HCT116 (cell line): ENCODE measurements at regions not wholly inside any gene's neighbourhood (a gene's known extent, or its start where the extent isn't known, plus 50 kb on each side); places are given as distances from the start of the nearest gene placed in this dataset.

Experiments used
- ATAC-seq: fragments of 200-7000 bp; cut with Tn5 transposase; 2 replicates; pipeline ENCODE4 v1.9.1; 2020; ENCODE audit warnings: mild to moderate bottlenecking, moderate library complexity
- BruUV-seq: library from RNA; stranded (reverse); fragments of 400-500 nt; replicated peaks from 2 replicates; lab custom pipeline; 2021; lab: Mats Ljungman, UMichigan
- CTCF ChIA-PET: fragments of 300-600 bp; sonication (Branson Sonifier 250); formaldehyde crosslinking; loops from one replicate; lab custom pipeline; 2021; ENCODE audit warnings: antibody characterized with exemption; lab: Charles Lee
- POLR2A ChIA-PET: fragments of 300-600, 350-600 bp; sonication (Branson Sonifier 250); formaldehyde crosslinking; loops from one replicate; lab custom pipeline; 2021; ENCODE audit warnings: antibody characterized with exemption; lab: Charles Lee
- RAD21 ChIA-PET, 2 experiments: fragments of 300-600 bp; sonication (Branson Sonifier 250); formaldehyde crosslinking; loops; one replicate each; lab custom pipeline; 2023; ENCODE audit warnings: low total read pairs in 2 of 2; ENCODE audit not compliant: uncharacterized antibody in 2 of 2, unreplicated experiment in 2 of 2, low non-redundant PET in 1 of 2; lab: Charles Lee
- DNase-seq: peaks from one replicate; pipeline ENCODE4 v3.0.0-alpha.2; 2010; ENCODE audit warnings: low read depth, low spot score
- H2AFZ ChIP-seq: fragments of 200-600 bp; shearing (Covaris generic), sonication (generic); 2 replicates; pipeline ENCODE4 v1.6.1; 2017; ENCODE audit warnings: low read depth, mixed run types, mixed read lengths, antibody characterized with exemption, low read length; ENCODE audit not compliant: poor library complexity, severe bottlenecking
- H3K27ac ChIP-seq: 2 replicates; pipeline ENCODE4 v1.5.1; 2012; ENCODE audit warnings: low read depth, low read length
- H3K27me3 ChIP-seq: fragments of 200-600 bp; sonication (generic); 2 replicates; pipeline ENCODE4 v1.6.1; 2016; ENCODE audit warnings: mixed run types, low read length, mixed read lengths; ENCODE audit not compliant: insufficient read depth
- H3K36me3 ChIP-seq, 2 experiments: fragments of 200-500 bp in 1 of 2; fragments of 200-600 bp in 1 of 2; sonication (Bioruptor generic) in 1 of 2; sonication (generic) in 1 of 2; 2 replicates each; pipeline versions ENCODE4 v1.5.1 to v1.6.1; 2014 to 2016; ENCODE audit warnings: low read length in 2 of 2, inconsistent platforms in 1 of 2, mixed read lengths in 1 of 2, mixed run types in 1 of 2; ENCODE audit not compliant: insufficient read depth in 2 of 2, control insufficient read depth in 1 of 2
- H3K4me1 ChIP-seq, 2 experiments: fragments of 200-600 bp in 1 of 2; sonication (generic) in 1 of 2; 2 replicates each; pipeline versions ENCODE4 v1.5.1 to v1.6.1; 2012 to 2017; ENCODE audit warnings: low read length in 2 of 2, inconsistent platforms in 1 of 2, mild to moderate bottlenecking in 1 of 2, mixed read lengths in 1 of 2, mixed run types in 1 of 2, moderate library complexity in 1 of 2; ENCODE audit not compliant: insufficient read depth in 2 of 2, control insufficient read depth in 1 of 2
- H3K4me2 ChIP-seq: fragments of 200-600 bp; sonication (generic); 2 replicates; pipeline ENCODE4 v1.6.1; 2017; ENCODE audit warnings: mixed run types, low read length, mixed read lengths
- H3K4me3 ChIP-seq, 2 experiments: fragments of 200-600 bp in 1 of 2; sonication (generic) in 1 of 2; replicated peaks in 1 of 2; 2 replicates each; pipeline ENCODE4 v1.5.1; 2011 to 2016; ENCODE audit warnings: low read length in 2 of 2, control low read depth in 1 of 2, low read depth in 1 of 2, mild to moderate bottlenecking in 1 of 2, mixed read lengths in 1 of 2, mixed run types in 1 of 2
- H3K79me2 ChIP-seq: fragments of 200-600 bp; sonication (generic); 2 replicates; pipeline ENCODE4 v1.6.1; 2017; ENCODE audit warnings: mild to moderate bottlenecking, mixed run types, low read length, moderate library complexity, mixed read lengths; ENCODE audit not compliant: insufficient read depth
- H3K9ac ChIP-seq: fragments of 200-600 bp; sonication (generic); 2 replicates; pipeline ENCODE4 v1.6.1; 2016; ENCODE audit warnings: low read length, mixed read lengths
- H3K9me2 ChIP-seq: fragments of 200-600 bp; sonication (generic), shearing (Covaris generic); 2 replicates; pipeline ENCODE4 v1.6.1; 2017; ENCODE audit warnings: mixed run types, mild to moderate bottlenecking, moderate library complexity; ENCODE audit not compliant: insufficient read depth
- H3K9me3 ChIP-seq, 2 experiments: fragments of 200-500 bp in 1 of 2; fragments of 200-600 bp in 1 of 2; sonication (Bioruptor generic) in 1 of 2; sonication (generic) in 1 of 2; 2 replicates each; pipeline ENCODE4 v1.6.1; 2014 to 2017; ENCODE audit warnings: low read length in 2 of 2, mixed read lengths in 2 of 2, inconsistent platforms in 1 of 2, low read depth in 1 of 2, mild to moderate bottlenecking in 1 of 2, mixed run types in 1 of 2, moderate library complexity in 1 of 2; ENCODE audit not compliant: control insufficient read depth in 1 of 2, insufficient read depth in 1 of 2
- H4K20me1 ChIP-seq: fragments of 200-600 bp; sonication (generic), shearing (Covaris generic); 2 replicates; pipeline ENCODE4 v1.6.1; 2017; ENCODE audit warnings: mixed run types, mild to moderate bottlenecking, moderate library complexity; ENCODE audit not compliant: insufficient read depth
- CBX3 ChIP-seq: IDR thresholded peaks from 2 replicates; pipeline ENCODE4 v1.6.1; 2012; ENCODE audit warnings: low read depth
- EGR1 ChIP-seq: IDR thresholded peaks from 2 replicates; pipeline ENCODE4 v1.6.1; 2012; ENCODE audit warnings: low read depth
- EZH2phosphoT487 ChIP-seq: fragments of 200-600 bp; IDR thresholded peaks from 2 replicates; pipeline ENCODE4 v1.6.1; 2018; ENCODE audit warnings: antibody characterized with exemption, borderline replicate concordance
- FOSL1 ChIP-seq: IDR thresholded peaks from 2 replicates; pipeline ENCODE4 v1.6.1; 2012; ENCODE audit warnings: low read depth
- JUND ChIP-seq: IDR thresholded peaks from 2 replicates; pipeline ENCODE4 v1.6.1; 2012
- POLR2A ChIP-seq: IDR thresholded peaks from 2 replicates; pipeline ENCODE4 v1.7.0; 2011; ENCODE audit warnings: borderline replicate concordance; ENCODE audit not compliant: insufficient read depth, insufficient read length; ENCODE audit errors: extremely low read depth
- POLR2AphosphoS5 ChIP-seq: IDR thresholded peaks from 2 replicates; pipeline ENCODE4 v1.6.1; 2011; ENCODE audit warnings: mild to moderate bottlenecking, low read depth, low read length, moderate library complexity
- RAD21 ChIP-seq: IDR thresholded peaks from 2 replicates; pipeline ENCODE4 v1.6.1; 2012; ENCODE audit warnings: low read depth, mild to moderate bottlenecking
- REST ChIP-seq: IDR thresholded peaks from 2 replicates; pipeline ENCODE4 v1.6.1; 2012; ENCODE audit warnings: low read depth
- SIN3A ChIP-seq: IDR thresholded peaks from 2 replicates; pipeline ENCODE4 v1.6.1; 2012; ENCODE audit warnings: low read depth
- SP1 ChIP-seq: IDR thresholded peaks from 2 replicates; pipeline ENCODE4 v1.6.1; 2012; ENCODE audit warnings: low read depth
- SRF ChIP-seq: IDR thresholded peaks from 2 replicates; pipeline ENCODE4 v1.6.1; 2012; ENCODE audit warnings: low read depth
- TCF7L2 ChIP-seq: IDR thresholded peaks from 2 replicates; pipeline ENCODE4 v1.7.0; 2011; ENCODE audit warnings: borderline replicate concordance, inconsistent platforms; ENCODE audit not compliant: insufficient read depth, insufficient read length; ENCODE audit errors: extremely low read depth
- YY1 ChIP-seq: IDR thresholded peaks from 2 replicates; pipeline ENCODE4 v1.6.1; 2011; ENCODE audit warnings: low read length, low read depth, moderate library complexity, mild to moderate bottlenecking; ENCODE audit not compliant: insufficient replicate concordance; ENCODE audit errors: extremely low read depth
- ZFX ChIP-seq: fragments of 450-650 bp; IDR thresholded peaks from 2 replicates; pipeline ENCODE4 v1.6.1; 2017
- ZNF274 ChIP-seq: fragments of 200-500 bp; sonication (Bioruptor generic); IDR thresholded peaks from 2 replicates; pipeline ENCODE4 v1.6.1; 2014; ENCODE audit warnings: mild to moderate bottlenecking, low read depth, low read length, inconsistent platforms
- intact Hi-C: fragments of 100-400 bp; cut with micrococcal nuclease; formaldehyde crosslinking; loops from 2 replicates; pipeline ENCODE4 v1.10.0; 2022
- TF ChIP-seq, protein P1 (sequence below): IDR thresholded peaks from 2 replicates; pipeline ENCODE4 v1.6.1; 2012
- TF ChIP-seq, protein P2 (sequence below): IDR thresholded peaks from 2 replicates; pipeline ENCODE4 v1.6.1; 2012
- TF ChIP-seq, protein P3 (sequence below): IDR thresholded peaks from 2 replicates; pipeline ENCODE4 v1.6.1; 2011; ENCODE audit warnings: mild to moderate bottlenecking, low read length, moderate library complexity; ENCODE audit not compliant: insufficient replicate concordance; ENCODE audit errors: extremely low read depth

GRCh38 chr13:81041761-81042160 is 700.8 kb upstream of the SPRY2 start:
- Histone ChIP-seq H3K27ac (no peak overlapping the region), H3K9ac (no peak overlapping the region), H3K4me1 (no peaks in the 10 kb centered on the region), H3K4me3 (no peak overlapping the region), H2AFZ (no peak overlapping the region), H3K27me3 (no peaks in the 10 kb centered on the region), H4K20me1 (no peaks in the 10 kb centered on the region), H3K79me2 (no peaks in the 10 kb centered on the region), H3K9me3 (no peaks in the 10 kb centered on the region; a peak in 2 of 4 replicates), H3K36me3 (no peaks in the 10 kb centered on the region), H3K9me2 (no peaks in the 10 kb centered on the region), H3K4me2 (no peak overlapping the region)
- intact Hi-C loops: no loop called here
- no peak for ATAC-seq
- RAD21 ChIA-PET: no interaction called here
- no peak for DNase-seq
- TF ChIP-seq SP1 (no peak), FOSL1 (no peak), ZFX (no peak), POLR2AphosphoS5 (no peak), JUND (no peak), SIN3A (no peak), CBX3 (no peak), RAD21 (no peak), SRF (no peak), EZH2phosphoT487 (no peak), REST (no peak), EGR1 (no peak), YY1 (no peak), ZNF274 (no peak), TCF7L2 (no peak), POLR2A (no peak)
- TF ChIP-seq, protein P1, sequence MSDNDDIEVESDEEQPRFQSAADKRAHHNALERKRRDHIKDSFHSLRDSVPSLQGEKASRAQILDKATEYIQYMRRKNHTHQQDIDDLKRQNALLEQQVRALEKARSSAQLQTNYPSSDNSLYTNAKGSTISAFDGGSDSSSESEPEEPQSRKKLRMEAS: no peak
- TF ChIP-seq, protein P2, sequence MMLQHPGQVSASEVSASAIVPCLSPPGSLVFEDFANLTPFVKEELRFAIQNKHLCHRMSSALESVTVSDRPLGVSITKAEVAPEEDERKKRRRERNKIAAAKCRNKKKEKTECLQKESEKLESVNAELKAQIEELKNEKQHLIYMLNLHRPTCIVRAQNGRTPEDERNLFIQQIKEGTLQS: no peak
- TF ChIP-seq, protein P3, sequence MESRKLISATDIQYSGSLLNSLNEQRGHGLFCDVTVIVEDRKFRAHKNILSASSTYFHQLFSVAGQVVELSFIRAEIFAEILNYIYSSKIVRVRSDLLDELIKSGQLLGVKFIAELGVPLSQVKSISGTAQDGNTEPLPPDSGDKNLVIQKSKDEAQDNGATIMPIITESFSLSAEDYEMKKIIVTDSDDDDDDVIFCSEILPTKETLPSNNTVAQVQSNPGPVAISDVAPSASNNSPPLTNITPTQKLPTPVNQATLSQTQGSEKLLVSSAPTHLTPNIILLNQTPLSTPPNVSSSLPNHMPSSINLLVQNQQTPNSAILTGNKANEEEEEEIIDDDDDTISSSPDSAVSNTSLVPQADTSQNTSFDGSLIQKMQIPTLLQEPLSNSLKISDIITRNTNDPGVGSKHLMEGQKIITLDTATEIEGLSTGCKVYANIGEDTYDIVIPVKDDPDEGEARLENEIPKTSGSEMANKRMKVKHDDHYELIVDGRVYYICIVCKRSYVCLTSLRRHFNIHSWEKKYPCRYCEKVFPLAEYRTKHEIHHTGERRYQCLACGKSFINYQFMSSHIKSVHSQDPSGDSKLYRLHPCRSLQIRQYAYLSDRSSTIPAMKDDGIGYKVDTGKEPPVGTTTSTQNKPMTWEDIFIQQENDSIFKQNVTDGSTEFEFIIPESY: no peak
- POLR2A ChIA-PET: no interaction called here
- BruUV-seq: no TSS peak
- CTCF ChIA-PET: no interaction called here
